GM12878 (cell line): ENCODE measurements at regions not wholly inside any gene's neighbourhood (a gene's known extent, or its start where the extent isn't known, plus 50 kb on each side); places are given as distances from the start of the nearest gene placed in this dataset.

Experiments
- ATAC-seq: fragments of 200-7000 bp; cut with Tn5 transposase; 3 replicates; pipeline ENCODE4 v1.9.1; 2020; ENCODE audit warnings: mild to moderate bottlenecking, moderate library complexity
- BruUV-seq: library from RNA; stranded (reverse); fragments of 400-500 nt; replicated peaks from 2 replicates; lab custom pipeline; 2021; lab: Mats Ljungman, UMichigan
- CTCF ChIA-PET: fragments of 300-600 bp; sonication (Branson Sonifier 250); formaldehyde crosslinking; extraction: SDS; loops from one replicate; lab custom pipeline; 2021; ENCODE audit warnings: inconsistent platforms; lab: Yijun Ruan, JAX
- POLR2A ChIA-PET: fragments of 350-600 bp; formaldehyde crosslinking; extraction: SDS; loops from one replicate; lab custom pipeline; 2021; ENCODE audit warnings: inconsistent platforms; lab: Charles Lee
- RAD21 ChIA-PET: fragments of 300-600 bp; sonication (Branson Sonifier 250); formaldehyde crosslinking; loops from one replicate; lab custom pipeline; 2023; ENCODE audit warnings: antibody characterized with exemption; ENCODE audit not compliant: unreplicated experiment; lab: Charles Lee
- SMC1A ChIA-PET: fragments of 300-600 bp; sonication (Branson Sonifier 250); formaldehyde crosslinking; loops from one replicate; lab custom pipeline; 2023; ENCODE audit not compliant: unreplicated experiment, uncharacterized antibody; lab: Charles Lee
- DNase-seq: peaks from one replicate; pipeline ENCODE4 v3.0.0-alpha.2; 2011; ENCODE audit warnings: low read depth, low spot score
- FAIRE-seq: peaks from 3 replicates; lab custom pipeline; 2011; peaks lifted over from hg19 to GRCh38; lab: Jason Lieb, UNC
- H2AFZ ChIP-seq: 2 replicates; pipeline ENCODE4 v1.6.0; 2011; ENCODE audit warnings: low read depth, low read length, control low read depth; ENCODE audit not compliant: control insufficient read depth
- H3K27ac ChIP-seq: 2 replicates; pipeline ENCODE4 v1.5.1; 2011; ENCODE audit warnings: control low read depth; ENCODE audit not compliant: control insufficient read depth, insufficient read depth
- H3K27me3 ChIP-seq, 2 experiments: replicated peaks in 1 of 2; 2 replicates each; pipeline versions ENCODE4 v1.6.0 to v1.6.1; 2011; ENCODE audit warnings: low read length in 1 of 2; ENCODE audit not compliant: control insufficient read depth in 2 of 2, insufficient read depth in 2 of 2
- H3K36me3 ChIP-seq, 2 experiments: 2 replicates each; pipeline ENCODE4 v1.5.1; 2011; ENCODE audit warnings: low read length in 1 of 2; ENCODE audit not compliant: control insufficient read depth in 2 of 2, insufficient read depth in 2 of 2
- H3K4me1 ChIP-seq: 2 replicates; pipeline ENCODE4 v1.6.1; 2011; ENCODE audit warnings: mild to moderate bottlenecking, low read length, moderate library complexity, mixed read lengths; ENCODE audit not compliant: control insufficient read depth, insufficient read depth
- H3K4me2 ChIP-seq: 2 replicates; pipeline ENCODE4 v1.6.0; 2011; ENCODE audit warnings: control low read depth; ENCODE audit not compliant: control insufficient read depth, insufficient read depth
- H3K4me3 ChIP-seq: fragments of 200-600 bp; sonication (generic); 2 replicates; pipeline ENCODE4 v1.5.1; 2016
- H3K79me2 ChIP-seq: 2 replicates; pipeline ENCODE4 v1.6.0; 2011; ENCODE audit warnings: low read length; ENCODE audit not compliant: control insufficient read depth, insufficient read depth
- H3K9ac ChIP-seq: 2 replicates; pipeline ENCODE4 v1.8.0; 2011; ENCODE audit warnings: low read length, control low read depth, mixed read lengths; ENCODE audit not compliant: control insufficient read depth, insufficient read depth
- H3K9me3 ChIP-seq: replicated peaks from 3 replicates; pipeline ENCODE4 v1.5.1; 2011; ENCODE audit warnings: mild to moderate bottlenecking, low read length; ENCODE audit not compliant: control insufficient read depth, insufficient read depth
- H4K20me1 ChIP-seq: 2 replicates; pipeline ENCODE4 v1.6.0; 2011; ENCODE audit not compliant: control insufficient read depth, insufficient read depth
- POLR2AphosphoS5 ChIP-seq: IDR thresholded peaks from 2 replicates; pipeline ENCODE4 v1.6.1; 2011; ENCODE audit warnings: mild to moderate bottlenecking, low read length, inconsistent platforms
- TBL1XR1 ChIP-seq: IDR thresholded peaks from 2 replicates; pipeline ENCODE4 v1.6.1; 2012; ENCODE audit warnings: low read depth, low read length, improper control_type of control experiment
- whole genome bisulfite sequencing: methylation state at CpG from one replicate; pipeline ENCODE4 v1.1.6; 2016; ENCODE audit warnings: low lambda C conversion rate; ENCODE audit not compliant: insufficient replicate concordance, insufficient coverage; ENCODE audit errors: missing lambda C conversion rate; 5-methylcytosine and 5-hydroxymethylcytosine counted together
- in situ Hi-C: fragments of 300-500 bp; cut with MboI; formaldehyde crosslinking; loops from 9 replicates; pipeline ENCODE4 v1.14.3; 2018; ENCODE audit warnings: mixed read lengths
- intact Hi-C: fragments of 100-400 bp; cut with micrococcal nuclease; formaldehyde crosslinking; loops from one replicate; pipeline ENCODE4 v1.14.2; 2022; ENCODE audit not compliant: unreplicated experiment
- TF ChIP-seq, protein P1 (sequence below): fragments of 450-650 bp; IDR thresholded peaks from 2 replicates; pipeline ENCODE4 v1.6.1; 2017; ENCODE audit warnings: mild to moderate bottlenecking, moderate library complexity
- TF ChIP-seq, protein P2 (sequence below): fragments of 450-650 bp; IDR thresholded peaks from 2 replicates; pipeline ENCODE4 v1.6.1; 2017; ENCODE audit warnings: antibody characterized with exemption, mild to moderate bottlenecking, moderate library complexity

DNA sequence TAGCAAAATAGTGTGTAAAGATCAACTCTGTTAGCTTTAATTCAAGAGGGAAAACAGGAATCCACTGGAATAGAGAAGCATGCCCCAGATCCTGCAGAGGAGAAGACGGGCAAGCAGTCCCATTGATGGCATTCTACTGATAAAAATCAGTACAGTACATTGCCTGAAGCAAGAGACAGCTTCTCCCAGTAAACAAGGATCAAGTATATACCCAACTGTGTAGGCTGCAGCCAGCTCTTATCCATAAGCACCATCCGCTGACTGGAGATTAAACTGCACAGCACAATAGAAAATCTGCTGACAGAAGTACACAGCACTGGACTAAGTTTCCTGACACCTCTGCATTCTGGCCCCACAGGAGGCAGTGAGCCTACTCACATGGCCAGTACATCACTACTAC lies 110.1 kb downstream of the COX18 start (continued):
- TF ChIP-seq, protein P1, sequence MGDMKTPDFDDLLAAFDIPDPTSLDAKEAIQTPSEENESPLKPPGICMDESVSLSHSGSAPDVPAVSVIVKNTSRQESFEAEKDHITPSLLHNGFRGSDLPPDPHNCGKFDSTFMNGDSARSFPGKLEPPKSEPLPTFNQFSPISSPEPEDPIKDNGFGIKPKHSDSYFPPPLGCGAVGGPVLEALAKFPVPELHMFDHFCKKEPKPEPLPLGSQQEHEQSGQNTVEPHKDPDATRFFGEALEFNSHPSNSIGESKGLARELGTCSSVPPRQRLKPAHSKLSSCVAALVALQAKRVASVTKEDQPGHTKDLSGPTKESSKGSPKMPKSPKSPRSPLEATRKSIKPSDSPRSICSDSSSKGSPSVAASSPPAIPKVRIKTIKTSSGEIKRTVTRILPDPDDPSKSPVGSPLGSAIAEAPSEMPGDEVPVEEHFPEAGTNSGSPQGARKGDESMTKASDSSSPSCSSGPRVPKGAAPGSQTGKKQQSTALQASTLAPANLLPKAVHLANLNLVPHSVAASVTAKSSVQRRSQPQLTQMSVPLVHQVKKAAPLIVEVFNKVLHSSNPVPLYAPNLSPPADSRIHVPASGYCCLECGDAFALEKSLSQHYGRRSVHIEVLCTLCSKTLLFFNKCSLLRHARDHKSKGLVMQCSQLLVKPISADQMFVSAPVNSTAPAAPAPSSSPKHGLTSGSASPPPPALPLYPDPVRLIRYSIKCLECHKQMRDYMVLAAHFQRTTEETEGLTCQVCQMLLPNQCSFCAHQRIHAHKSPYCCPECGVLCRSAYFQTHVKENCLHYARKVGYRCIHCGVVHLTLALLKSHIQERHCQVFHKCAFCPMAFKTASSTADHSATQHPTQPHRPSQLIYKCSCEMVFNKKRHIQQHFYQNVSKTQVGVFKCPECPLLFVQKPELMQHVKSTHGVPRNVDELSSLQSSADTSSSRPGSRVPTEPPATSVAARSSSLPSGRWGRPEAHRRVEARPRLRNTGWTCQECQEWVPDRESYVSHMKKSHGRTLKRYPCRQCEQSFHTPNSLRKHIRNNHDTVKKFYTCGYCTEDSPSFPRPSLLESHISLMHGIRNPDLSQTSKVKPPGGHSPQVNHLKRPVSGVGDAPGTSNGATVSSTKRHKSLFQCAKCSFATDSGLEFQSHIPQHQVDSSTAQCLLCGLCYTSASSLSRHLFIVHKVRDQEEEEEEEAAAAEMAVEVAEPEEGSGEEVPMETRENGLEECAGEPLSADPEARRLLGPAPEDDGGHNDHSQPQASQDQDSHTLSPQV = no peak
- no peak for TF ChIP-seq POLR2AphosphoS5
- TF ChIP-seq, protein P2, sequence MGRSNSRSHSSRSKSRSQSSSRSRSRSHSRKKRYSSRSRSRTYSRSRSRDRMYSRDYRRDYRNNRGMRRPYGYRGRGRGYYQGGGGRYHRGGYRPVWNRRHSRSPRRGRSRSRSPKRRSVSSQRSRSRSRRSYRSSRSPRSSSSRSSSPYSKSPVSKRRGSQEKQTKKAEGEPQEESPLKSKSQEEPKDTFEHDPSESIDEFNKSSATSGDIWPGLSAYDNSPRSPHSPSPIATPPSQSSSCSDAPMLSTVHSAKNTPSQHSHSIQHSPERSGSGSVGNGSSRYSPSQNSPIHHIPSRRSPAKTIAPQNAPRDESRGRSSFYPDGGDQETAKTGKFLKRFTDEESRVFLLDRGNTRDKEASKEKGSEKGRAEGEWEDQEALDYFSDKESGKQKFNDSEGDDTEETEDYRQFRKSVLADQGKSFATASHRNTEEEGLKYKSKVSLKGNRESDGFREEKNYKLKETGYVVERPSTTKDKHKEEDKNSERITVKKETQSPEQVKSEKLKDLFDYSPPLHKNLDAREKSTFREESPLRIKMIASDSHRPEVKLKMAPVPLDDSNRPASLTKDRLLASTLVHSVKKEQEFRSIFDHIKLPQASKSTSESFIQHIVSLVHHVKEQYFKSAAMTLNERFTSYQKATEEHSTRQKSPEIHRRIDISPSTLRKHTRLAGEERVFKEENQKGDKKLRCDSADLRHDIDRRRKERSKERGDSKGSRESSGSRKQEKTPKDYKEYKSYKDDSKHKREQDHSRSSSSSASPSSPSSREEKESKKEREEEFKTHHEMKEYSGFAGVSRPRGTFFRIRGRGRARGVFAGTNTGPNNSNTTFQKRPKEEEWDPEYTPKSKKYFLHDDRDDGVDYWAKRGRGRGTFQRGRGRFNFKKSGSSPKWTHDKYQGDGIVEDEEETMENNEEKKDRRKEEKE = no peak

DNA sequence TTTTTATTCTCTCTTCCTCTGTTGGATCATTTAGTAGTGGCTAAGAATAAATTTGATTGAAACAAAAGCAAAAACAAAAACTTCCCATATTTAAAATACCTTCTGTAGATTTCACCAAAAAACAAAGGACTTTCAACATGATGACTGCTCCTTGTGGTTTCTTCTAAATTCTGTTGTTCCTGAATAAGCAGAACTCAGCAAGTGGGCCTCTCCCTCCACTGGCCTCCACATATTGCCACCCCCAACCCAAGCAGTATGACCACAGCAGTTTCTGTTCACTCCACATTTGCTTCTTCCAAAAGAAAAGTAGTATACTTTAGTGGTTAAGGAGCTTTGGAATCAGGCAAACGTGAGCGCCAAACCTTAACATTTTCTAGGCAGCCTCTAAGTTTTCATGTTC lies 114.7 kb downstream of the COX18 start:
- SMC1A ChIA-PET = no interaction called here
- H3K9me3 ChIP-seq = no peaks in the 10 kb centered on the region
- BruUV-seq = no TSS peak
- no peaks in the 10 kb centered on the region for H4K20me1 ChIP-seq
- intact Hi-C loops = no loop called here
- CTCF ChIA-PET = no interaction called here
- no peak overlapping the region for H2AFZ ChIP-seq
- no peak overlapping the region for H3K27ac ChIP-seq
- H3K36me3 ChIP-seq = no peaks in the 10 kb centered on the region
- H3K4me3 ChIP-seq = no peak overlapping the region
- no peak overlapping the region for H3K9ac ChIP-seq
- in situ Hi-C loops = no loop called here
- H3K4me1 ChIP-seq = no peaks in the 10 kb centered on the region
- DNase-seq (no peak), FAIRE-seq (no peak), ATAC-seq (no peak)
- no peak for TF ChIP-seq TBL1XR1
- no peak overlapping the region for H3K4me2 ChIP-seq
- RAD21 ChIA-PET = no interaction called here
- no peaks in the 10 kb centered on the region for H3K79me2 ChIP-seq
- POLR2A ChIA-PET = no interaction called here
- H3K27me3 ChIP-seq = no peaks in the 10 kb centered on the region
- 0% methylated on average over 2 of the region's 2 CpGs for WGBS
